NOMO-1 treated with DMSO at 0.1 percent for 48 hours (cell line): ENCODE measurements at regions not wholly inside any gene's neighbourhood (a gene's known extent, or its start where the extent isn't known, plus 50 kb on each side); places are given as distances from the start of the nearest gene placed in this dataset.
"Not testable (repeated sequence)": the region's sequence is repeated elsewhere in the genome, so short reads cannot be mapped to it uniquely, and the experiment has no call there.

Source experiments
- DNase-seq: peaks from one replicate; lab custom pipeline; 2025; ENCODE audit not compliant: unreplicated experiment; lab: John Stamatoyannopoulos, UW

DNA sequence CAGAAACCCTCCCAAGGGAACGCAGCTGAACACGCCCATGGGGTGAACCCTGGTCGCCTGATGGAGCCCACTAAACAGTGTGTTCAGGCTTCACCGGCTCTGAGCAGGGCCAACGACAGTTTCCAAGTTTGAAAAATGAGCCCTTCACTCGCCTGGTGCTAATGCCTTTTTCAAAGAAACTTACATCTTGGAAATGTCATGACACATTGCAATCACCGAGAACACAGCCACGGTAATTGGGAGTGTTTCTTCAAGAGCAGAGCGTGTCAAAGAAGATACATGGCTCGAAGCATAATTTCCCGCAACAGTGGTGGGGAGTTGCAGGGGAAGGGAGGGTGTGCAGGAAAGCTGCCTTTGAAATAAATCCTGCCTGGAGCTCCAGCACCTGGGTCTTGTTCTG is 463.2 kb downstream of the TMEM114 start:
- DNase-seq = no peak

- no peak for DNase-seq
These were observed 464.0 kb downstream of the TMEM114 start for GRCh38 chr16:8126313-8126712.

DNA sequence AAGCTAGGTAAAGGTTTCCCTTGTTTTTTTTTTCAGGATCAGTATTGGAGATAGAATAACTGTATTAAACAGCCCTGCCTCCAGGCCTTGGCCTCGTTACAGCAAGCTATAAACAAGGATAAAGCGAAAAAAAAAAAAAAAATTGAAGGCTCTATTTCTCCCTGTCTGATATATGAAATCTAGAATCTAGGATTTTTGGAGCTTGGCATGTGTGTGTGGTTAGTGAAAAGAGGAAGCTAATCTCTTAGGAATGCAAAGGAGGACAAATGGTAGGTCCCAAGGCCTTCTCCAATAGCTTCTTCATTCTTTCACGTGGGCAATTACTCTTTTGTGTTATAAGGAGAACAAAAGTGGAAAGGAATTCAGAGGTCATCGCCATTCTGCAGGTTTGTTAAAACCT is 470.3 kb downstream of the TMEM114 start:
- no peak for DNase-seq

- DNase-seq = no peak
These were observed 474.5 kb downstream of the TMEM114 start for GRCh38 chr16:8115814-8116213.

GRCh38 chr16:8114941-8115340 is 475.4 kb downstream of the TMEM114 start:
- DNase-seq = not testable (repeated sequence)

DNA sequence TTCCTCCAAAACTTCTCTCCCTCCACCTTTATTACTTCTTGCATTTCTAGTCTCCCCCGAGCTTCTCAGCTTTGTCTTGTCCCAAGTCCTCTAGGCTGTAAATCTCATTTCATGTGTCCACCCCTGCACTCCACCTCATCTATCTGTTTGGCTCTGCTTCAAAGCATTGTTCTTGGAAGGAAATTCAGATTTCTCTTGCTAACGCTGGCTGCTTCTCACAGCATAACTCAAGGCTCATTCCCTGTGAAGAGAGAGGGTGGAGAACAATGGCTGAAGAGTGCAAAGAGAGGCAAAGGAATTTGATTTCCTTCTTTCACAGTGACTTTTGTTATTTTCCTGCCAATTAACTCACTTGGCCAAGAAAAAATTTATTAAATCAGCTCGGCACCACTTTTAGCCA is 476.5 kb downstream of the TMEM114 start:
- no peak for DNase-seq

DNA sequence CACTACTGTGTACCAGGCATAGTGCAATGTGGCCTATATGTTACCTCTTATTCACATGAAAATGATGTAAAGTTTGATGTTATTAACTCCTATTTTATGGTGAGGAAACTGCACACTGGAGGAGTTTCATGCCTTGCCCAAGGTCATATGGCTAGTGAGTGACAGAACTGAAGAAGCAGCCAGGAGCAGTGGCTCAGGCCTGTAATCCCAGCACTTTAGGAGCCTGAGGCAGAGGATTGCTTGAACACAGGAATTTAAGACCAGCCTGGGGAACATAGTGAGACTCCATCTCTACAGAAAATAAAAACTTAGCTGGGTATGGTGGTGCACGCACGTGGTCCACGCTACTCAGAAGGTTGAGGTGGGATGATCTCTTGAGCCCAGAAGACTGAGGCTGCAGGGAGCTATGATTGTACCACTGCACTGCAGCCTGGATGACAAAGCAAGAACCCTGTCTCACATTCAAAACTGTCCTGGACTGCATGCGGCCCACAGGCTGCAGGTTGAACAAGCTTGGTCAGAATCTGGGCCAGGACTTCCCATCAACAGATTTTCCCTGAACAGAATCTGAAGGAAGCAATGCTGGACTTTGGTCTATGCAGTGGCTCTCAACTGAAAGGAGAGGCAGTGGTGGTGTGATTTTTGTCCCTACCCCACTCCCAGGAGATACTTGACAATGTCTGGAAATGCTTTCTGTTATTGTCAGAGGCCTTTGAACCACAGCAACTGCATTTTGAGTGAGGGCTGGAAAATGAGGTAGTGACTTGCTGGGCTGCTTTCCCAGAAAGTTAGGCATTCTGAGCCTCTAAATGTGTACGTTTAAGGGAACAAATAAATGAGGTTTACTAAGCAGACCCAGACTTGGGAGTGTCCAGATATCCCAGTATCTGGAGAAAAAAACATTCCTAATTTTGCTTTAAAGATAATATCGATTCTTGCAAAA is 479.5 kb downstream of the TMEM114 start:
- DNase-seq = no peak

GRCh38 chr16:8109510-8110369 is 480.6 kb downstream of the TMEM114 start:
- no peak for DNase-seq

DNA sequence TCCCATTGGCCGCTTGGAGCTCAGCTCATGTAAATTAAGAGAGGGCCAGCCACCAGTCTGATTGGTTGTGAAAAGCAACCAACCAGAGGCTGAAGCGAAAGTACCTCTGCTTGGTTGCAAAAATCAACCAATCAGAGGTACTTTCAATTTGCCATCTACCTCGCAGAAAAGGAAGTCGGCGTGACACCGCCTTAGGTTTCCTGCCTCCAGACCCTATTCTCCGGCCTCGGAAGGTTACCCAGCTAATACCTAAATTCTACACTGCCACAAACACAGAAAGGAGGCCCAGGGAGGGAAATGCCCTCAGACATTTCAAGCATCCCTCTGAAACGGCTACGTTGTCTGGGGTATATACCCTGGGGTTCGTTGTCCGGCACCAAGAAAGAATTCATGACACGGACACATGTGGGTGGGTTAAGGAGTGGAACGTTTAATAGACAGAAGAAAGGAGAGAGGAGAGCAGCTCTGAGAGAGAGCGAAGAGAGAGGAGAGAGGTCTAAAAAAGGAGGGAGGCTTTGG is 481.3 kb downstream of the TMEM114 start:
- no peak for DNase-seq

- DNase-seq = no peak
These were observed 483.0 kb downstream of the TMEM114 start for GRCh38 chr16:8107296-8107695.

DNA sequence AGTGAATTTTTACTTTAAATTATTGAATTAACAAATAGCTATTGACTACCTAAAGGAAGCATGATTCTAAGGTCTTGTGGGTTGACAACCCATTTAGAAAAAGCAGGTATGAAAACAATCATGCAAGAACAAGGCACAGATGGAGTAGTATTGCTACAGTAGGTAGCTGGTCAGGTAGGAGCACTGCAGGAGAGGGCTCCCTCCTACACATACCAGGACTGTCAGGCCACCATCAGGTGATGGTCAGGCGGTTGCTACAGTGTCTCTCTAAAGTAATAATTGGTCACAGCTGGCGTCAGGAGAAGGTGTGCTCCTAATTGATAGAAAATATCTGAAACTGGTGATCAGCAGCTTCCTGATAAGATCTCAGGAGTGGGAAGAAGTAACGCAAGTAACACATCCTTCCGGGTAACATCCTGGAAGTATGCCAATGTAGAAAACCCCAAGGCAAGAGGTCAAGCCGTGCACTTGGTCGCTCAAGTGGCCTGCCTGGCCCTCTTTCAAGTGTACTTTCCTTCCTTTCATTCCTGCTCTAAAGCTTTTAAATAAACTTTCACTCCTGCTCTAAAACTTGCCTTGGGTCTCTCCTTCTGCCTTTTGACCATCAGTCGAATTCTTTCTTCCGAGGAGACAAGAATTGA is 486.5 kb downstream of the TMEM114 start:
- no peak for DNase-seq

DNA sequence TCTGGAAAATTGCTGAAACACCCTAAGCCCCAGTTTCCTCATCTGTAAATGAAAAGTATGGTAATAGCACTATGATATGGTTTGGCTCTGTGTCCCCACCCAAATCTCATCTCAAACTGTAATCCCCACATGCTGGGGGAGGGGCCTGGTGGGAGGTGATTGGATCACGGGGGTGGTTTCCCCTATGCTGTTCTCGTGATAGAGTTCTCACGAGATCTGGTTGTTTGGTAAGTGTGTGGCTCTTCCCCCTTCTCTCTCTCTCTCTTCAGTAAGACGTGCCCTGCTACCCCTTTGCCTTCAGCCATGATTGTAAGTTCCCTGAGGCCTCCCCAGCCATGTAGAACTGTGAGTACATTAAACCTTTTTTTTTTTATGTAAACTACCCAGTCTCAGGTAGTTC is 490.7 kb downstream of the TMEM114 start:
- DNase-seq = no peak

DNA sequence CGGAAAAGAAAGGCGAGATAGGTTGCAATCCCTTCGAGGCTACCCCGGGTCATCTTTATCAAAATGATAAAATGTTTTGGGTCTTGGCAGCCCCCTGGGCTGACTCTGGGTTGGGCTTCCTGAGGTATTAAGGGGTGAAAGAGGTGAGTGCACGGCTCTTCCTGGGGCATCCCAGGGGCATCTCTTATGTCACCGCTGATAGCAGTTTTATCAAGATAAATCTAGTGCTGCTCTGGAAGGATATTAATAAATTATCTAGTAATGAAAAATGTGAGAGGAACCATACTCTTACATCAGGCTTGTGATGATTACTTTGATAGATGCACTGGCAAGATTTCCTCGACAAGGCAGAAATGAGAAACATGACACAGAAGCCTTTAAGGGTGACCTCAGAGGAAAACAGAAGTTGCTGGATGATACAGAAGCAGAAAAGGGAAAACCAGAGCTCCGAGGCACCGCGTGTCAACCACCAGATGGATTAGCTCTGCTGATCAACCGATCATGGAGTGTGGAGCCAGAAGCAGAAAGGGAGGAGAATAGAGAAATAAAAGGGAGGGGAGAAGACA is 491.3 kb downstream of the TMEM114 start:
- no peak for DNase-seq

GRCh38 chr16:8096211-8096610 is 494.1 kb downstream of the TMEM114 start:
- no peak for DNase-seq

DNA sequence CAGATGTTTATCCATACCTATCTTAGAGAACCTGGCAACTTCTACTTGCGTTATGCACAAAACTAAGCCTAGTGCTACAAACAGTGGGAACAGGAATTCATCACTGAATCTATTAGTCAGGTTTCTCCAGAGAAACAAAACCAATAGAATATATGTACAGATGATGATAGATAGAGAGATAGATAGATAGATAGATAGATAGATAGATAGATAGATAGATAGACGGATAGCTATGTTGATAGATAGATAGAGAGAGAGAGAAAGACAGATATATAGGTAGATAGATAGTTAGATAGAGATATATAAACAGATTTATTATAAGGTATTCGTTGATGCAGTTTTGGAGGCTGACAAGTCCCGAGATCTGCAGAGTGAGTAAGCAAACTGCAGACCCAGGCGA is 495.6 kb downstream of the TMEM114 start:
- DNase-seq = no peak

DNA sequence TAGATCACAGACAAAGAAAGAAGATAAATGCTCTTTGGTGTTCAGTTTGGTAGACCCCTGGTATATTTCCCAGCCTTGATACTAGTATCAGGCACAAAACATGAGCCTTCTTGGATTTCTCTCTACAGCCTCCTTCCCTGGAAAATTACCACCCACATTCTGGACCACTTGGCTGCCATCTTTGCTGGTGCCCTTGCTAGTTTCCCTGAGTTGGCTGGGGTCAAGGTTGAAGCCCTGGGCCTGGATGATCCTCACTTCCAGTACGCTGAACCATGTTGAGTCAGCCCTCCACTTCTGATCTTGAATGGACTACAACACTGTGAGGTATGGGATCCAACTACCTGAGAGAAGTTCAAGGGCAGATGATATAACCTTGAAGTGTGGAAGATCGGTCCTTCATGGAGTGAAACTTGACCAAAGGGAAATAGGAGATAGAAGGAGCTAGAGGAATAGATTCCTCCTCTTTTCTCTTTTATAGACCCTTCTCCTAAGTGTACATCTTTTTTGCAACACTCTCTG is 501.4 kb downstream of the TMEM114 start:
- no peak for DNase-seq

DNA sequence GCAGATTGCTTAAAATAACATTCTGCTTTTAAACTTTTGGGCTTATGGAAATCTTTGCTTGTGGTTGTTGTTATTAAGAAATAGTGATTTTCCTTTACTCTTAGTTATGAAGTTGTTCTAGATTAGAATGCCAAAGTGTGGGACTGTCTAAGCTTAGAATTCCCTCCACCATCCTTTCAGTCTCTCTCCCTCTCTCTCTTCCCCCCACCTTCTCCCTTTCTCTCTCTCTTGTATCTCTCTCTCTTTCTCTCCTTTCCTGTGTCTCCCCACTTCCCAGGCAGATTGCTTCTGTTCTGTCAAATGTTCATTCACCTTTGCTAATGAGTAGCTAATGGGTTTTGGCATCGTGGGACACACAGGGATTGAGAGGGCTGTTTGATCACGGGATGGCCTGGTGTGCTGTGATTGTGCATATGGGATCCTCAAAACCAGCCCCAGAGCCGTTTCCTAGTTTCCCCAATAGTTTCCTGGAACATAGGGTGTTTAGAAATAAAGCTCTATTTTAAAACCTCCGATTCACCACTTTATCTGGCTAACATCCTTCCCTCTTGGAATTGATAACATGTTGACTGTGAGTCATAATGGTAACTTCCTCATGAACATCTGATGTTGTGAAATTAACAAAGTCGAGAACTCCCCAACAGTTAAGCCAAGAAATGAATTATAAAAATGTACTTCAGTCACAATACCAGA is 502.6 kb downstream of the TMEM114 start:
- no peak for DNase-seq

GRCh38 chr16:8087146-8087545 is 503.2 kb downstream of the TMEM114 start:
- no peak for DNase-seq

DNA sequence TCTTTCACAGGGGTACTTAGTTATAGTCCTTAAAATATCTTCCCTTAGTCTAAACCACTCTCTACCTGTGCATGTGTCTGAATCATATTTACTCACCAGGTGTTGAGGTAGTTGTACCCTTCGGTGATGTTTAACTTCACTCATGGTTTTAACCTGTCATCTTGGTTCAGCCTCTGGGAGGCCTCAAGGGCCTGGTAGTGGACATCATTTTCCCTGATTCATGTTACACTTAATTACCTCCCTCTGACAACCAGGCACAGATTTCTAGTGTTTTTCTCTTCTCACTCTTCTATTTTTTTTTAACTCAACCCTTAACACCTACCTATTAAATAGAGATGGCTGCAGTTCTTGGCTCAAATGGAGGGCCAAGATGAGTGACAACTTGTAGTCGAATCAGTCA is 505.4 kb downstream of the TMEM114 start:
- no peak for DNase-seq

DNA sequence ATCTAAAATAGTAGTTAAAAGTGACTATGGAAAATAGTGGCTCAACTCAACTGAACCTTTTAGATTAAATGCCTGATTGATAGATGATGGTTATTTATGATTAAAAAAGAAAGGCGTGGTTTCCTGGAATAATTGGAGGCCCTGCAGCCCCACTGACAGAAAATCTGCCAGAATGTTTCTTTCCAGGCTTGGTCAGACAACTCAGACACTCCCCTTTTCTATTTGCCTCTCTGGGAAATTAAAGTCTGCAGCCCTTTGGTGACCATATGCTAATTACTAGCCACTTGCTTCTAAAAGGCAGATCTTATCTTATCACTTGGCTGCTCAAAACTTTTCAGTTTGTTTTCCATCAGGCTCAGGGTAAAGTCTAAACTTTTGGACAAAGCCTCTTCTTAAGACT is 506.0 kb downstream of the TMEM114 start:
- DNase-seq = no peak
